HepG2 (cell line): ENCODE measurements at regions not wholly inside any gene's neighbourhood (a gene's known extent, or its start where the extent isn't known, plus 50 kb on each side); places are given as distances from the start of the nearest gene placed in this dataset.

Experiments
- ATAC-seq: fragments of 200-7000 bp; cut with Tn5 transposase; 3 replicates; pipeline ENCODE4 v1.9.1; 2020; ENCODE audit warnings: mild to moderate bottlenecking, moderate library complexity
- BruUV-seq: library from RNA; stranded (reverse); fragments of 400-500 nt; replicated peaks from 2 replicates; lab custom pipeline; 2021; lab: Mats Ljungman, UMichigan
- CTCF ChIA-PET: fragments of 300-600 bp; formaldehyde crosslinking; extraction: SDS; loops from one replicate; lab custom pipeline; 2021; ENCODE audit warnings: low total read pairs, inconsistent platforms, low intra/inter-chr PET ratio; lab: Yijun Ruan, JAX
- POLR2A ChIA-PET: fragments of 350-600 bp; sonication (Branson Sonifier 250); formaldehyde crosslinking; loops from one replicate; lab custom pipeline; 2020; ENCODE audit warnings: antibody characterized with exemption, inconsistent platforms; lab: Yijun Ruan, JAX
- DNase-seq: peaks from one replicate; pipeline ENCODE4 v3.0.0-alpha.2; 2015; ENCODE audit warnings: low spot score
- FAIRE-seq: peaks from 3 replicates; lab custom pipeline; 2011; peaks lifted over from hg19 to GRCh38; lab: Jason Lieb, UNC
- H2AFZ ChIP-seq: one replicate; pipeline ENCODE4 v1.6.1; 2011; ENCODE audit warnings: low read length, inconsistent platforms
- H3K27ac ChIP-seq: fragments of 300-600 bp; 3 replicates; pipeline ENCODE4 v1.8.0; 2011; ENCODE audit warnings: mixed run types, mild to moderate bottlenecking, mixed read lengths, low read length, inconsistent platforms; ENCODE audit not compliant: insufficient read depth; ENCODE audit errors: extremely low read length
- H3K27me3 ChIP-seq, 2 experiments: fragments of 200-600 bp in 1 of 2; 2 replicates in 1 of 2; 3 replicates in 1 of 2; pipeline versions ENCODE4 v1.6.0 to v1.8.0; 2011; ENCODE audit warnings: low read length in 2 of 2, mild to moderate bottlenecking in 2 of 2, moderate library complexity in 2 of 2, inconsistent platforms in 1 of 2; ENCODE audit not compliant: insufficient read depth in 2 of 2, control insufficient read depth in 1 of 2
- H3K36me3 ChIP-seq, 2 experiments: fragments of 200-600 bp in 1 of 2; replicated peaks in 1 of 2; 2 replicates in 1 of 2; 3 replicates in 1 of 2; pipeline versions ENCODE4 v1.5.1 to v1.8.0; 2011; ENCODE audit warnings: low read length in 2 of 2, inconsistent platforms in 1 of 2; ENCODE audit not compliant: insufficient read depth in 2 of 2, control insufficient read depth in 1 of 2
- H3K4me1 ChIP-seq: 2 replicates; pipeline ENCODE4 v1.5.1; 2012; ENCODE audit warnings: low read length, inconsistent platforms; ENCODE audit not compliant: insufficient read depth
- H3K4me2 ChIP-seq: 2 replicates; pipeline ENCODE4 v1.6.0; 2011; ENCODE audit warnings: low read depth, low read length, inconsistent platforms
- H3K4me3 ChIP-seq, 3 experiments: fragments of 200-600 bp in 1 of 3; sonication (generic), shearing (Covaris generic) in 1 of 3; replicated peaks in 1 of 3; 2 replicates each; pipeline ENCODE4 v1.5.1; 2011 to 2016; ENCODE audit warnings: low read length in 3 of 3, inconsistent platforms in 2 of 3, low read depth in 2 of 3, mild to moderate bottlenecking in 2 of 3, control low read depth in 1 of 3, mixed read lengths in 1 of 3; ENCODE audit not compliant: insufficient read depth in 1 of 3
- H3K79me2 ChIP-seq: one replicate; pipeline ENCODE4 v1.6.1; 2011; ENCODE audit warnings: low read length, inconsistent platforms; ENCODE audit not compliant: insufficient read depth
- H3K9ac ChIP-seq: 2 replicates; pipeline ENCODE4 v1.6.0; 2011; ENCODE audit warnings: mild to moderate bottlenecking, low read depth, low read length, inconsistent platforms; ENCODE audit not compliant: insufficient read depth
- H3K9me3 ChIP-seq: 2 replicates; pipeline ENCODE4 v1.5.1; 2012; ENCODE audit warnings: mild to moderate bottlenecking, low read length
- H4K20me1 ChIP-seq: 2 replicates; pipeline ENCODE4 v1.6.0; 2011; ENCODE audit warnings: inconsistent platforms, mild to moderate bottlenecking, low read length, moderate library complexity; ENCODE audit not compliant: insufficient read depth
- ISX ChIP-seq: sonication (generic); formaldehyde crosslinking; conservative IDR thresholded peaks from 2 replicates; pipeline ENCODE4 v1.5.0; 2020; ENCODE audit warnings: missing genetic modification reagents
- KMT2A ChIP-seq: sonication (generic); formaldehyde crosslinking; IDR thresholded peaks from 2 replicates; pipeline ENCODE4 v1.4.0; 2020; ENCODE audit warnings: missing genetic modification reagents
- SATB2 ChIP-seq: sonication (generic); formaldehyde crosslinking; IDR thresholded peaks from 2 replicates; pipeline ENCODE4 v1.5.0; 2020; ENCODE audit warnings: missing genetic modification reagents
- TFDP2 ChIP-seq: sonication (generic); formaldehyde crosslinking; IDR thresholded peaks from 2 replicates; pipeline ENCODE4 v1.4.0; 2020; ENCODE audit warnings: missing genetic modification reagents
- ZFYVE20 ChIP-seq: sonication (generic); formaldehyde crosslinking; IDR thresholded peaks from 2 replicates; pipeline ENCODE4 v1.8.0; 2023; ENCODE audit warnings: low read depth, mild to moderate bottlenecking, moderate library complexity, missing genetic modification reagents, borderline replicate concordance
- ZNF329 ChIP-seq: sonication (generic); formaldehyde crosslinking; IDR thresholded peaks from 2 replicates; pipeline ENCODE4 v1.9.0; 2021; ENCODE audit warnings: low read depth, mild to moderate bottlenecking, missing genetic modification reagents
- ZNF678 ChIP-seq: sonication (generic); formaldehyde crosslinking; IDR thresholded peaks from 2 replicates; pipeline ENCODE4 v1.4.0; 2020; ENCODE audit warnings: mild to moderate bottlenecking, missing genetic modification reagents
- WGBS: methylation state at CpG from one replicate; pipeline ENCODE4 v1.1.6; 2017; ENCODE audit warnings: low lambda C conversion rate; 5-methylcytosine and 5-hydroxymethylcytosine counted together
- in situ Hi-C: cut with HindIII; loops from 2 replicates; pipeline ENCODE4 v1.10.0; 2017; ENCODE audit warnings: low pct_unique_long_range_greater_than_20kb; ENCODE audit not compliant: extremely low pct_ligation_motif_present
- intact Hi-C: fragments of 100-400 bp; cut with micrococcal nuclease; formaldehyde crosslinking; loops from one replicate; pipeline ENCODE4 v1.10.0; 2022; ENCODE audit not compliant: unreplicated experiment

GRCh38 chr18:46353460-46353859, 249.3 kb downstream of the HAUS1 start:
- WGBS = 6% methylated on average over 6 of the region's 9 CpGs
- H3K79me2 ChIP-seq = no peaks in the 10 kb centered on the region

GRCh38 chr18:46356278-46357033, 252.3 kb downstream of the HAUS1 start:
- DNase-seq = no peak
- H3K27me3 ChIP-seq = peaks cover 2 to 11% of the 10 kb centered on the region in 2 experiments; a peak in 2 of 5 replicates
- WGBS = 0% methylated on average over 3 of the region's 9 CpGs
- H3K9me3 ChIP-seq = no peaks in the 10 kb centered on the region
- no peak overlapping the region for H2AFZ ChIP-seq
- TF ChIP-seq ISX (CRISPR knock-in tag) (no peak), KMT2A (CRISPR knock-in tag) (no peak), TFDP2 (CRISPR knock-in tag) (no peak), ZFYVE20 (no peak), ZNF678 (no peak)
- intact Hi-C loops (no loop called here), in situ Hi-C loops (no loop called here)
- no peak overlapping the region for H3K27ac ChIP-seq
- POLR2A ChIA-PET = no interaction called here
- H3K79me2 ChIP-seq = no peaks in the 10 kb centered on the region
- CTCF ChIA-PET = no interaction called here
- no peak overlapping the region for H3K4me3 ChIP-seq
- no peaks in the 10 kb centered on the region for H3K4me1 ChIP-seq
- H4K20me1 ChIP-seq = no peaks in the 10 kb centered on the region
- H3K9ac ChIP-seq = no peak overlapping the region
- no peak for FAIRE-seq
- no peaks in the 10 kb centered on the region for H3K36me3 ChIP-seq
- ATAC-seq = no peak
- no TSS peak for BruUV-seq
- H3K4me2 ChIP-seq = no peak overlapping the region

More at GRCh38 chr18:46353460-46353859, 249.3 kb downstream of the HAUS1 start:
- Histone ChIP-seq H3K27ac (no peak overlapping the region), H3K4me3 (no peak overlapping the region), H3K4me1 (no peaks in the 10 kb centered on the region), H3K36me3 (no peaks in the 10 kb centered on the region), H3K27me3 (peaks cover 3 to 11% of the 10 kb centered on the region in 2 experiments; a peak in 3 of 5 replicates), H2AFZ (no peak overlapping the region), H3K4me2 (no peak overlapping the region), H4K20me1 (no peaks in the 10 kb centered on the region), H3K9ac (no peak overlapping the region), H3K9me3 (no peaks in the 10 kb centered on the region)
- intact Hi-C loops (no loop called here), in situ Hi-C loops (no loop called here)
- no peak for FAIRE-seq
- no peak for DNase-seq
- no TSS peak for BruUV-seq
- TF ChIP-seq ZNF329 (CRISPR knock-in tag) = no peak
- TF ChIP-seq SATB2 = no peak
- ATAC-seq = no peak
- ChIA-PET POLR2A (no interaction called here), CTCF (no interaction called here)
